Small intestine (tissue), 7 donors: ENCODE measurements at regions not wholly inside any gene's neighbourhood (a gene's known extent, or its start where the extent isn't known, plus 50 kb on each side); places are given as distances from the start of the nearest gene placed in this dataset.

Experiments
- DNase-seq, 2 donors: peaks; one replicate each; pipeline versions ENCODE4 v3.0.0 to v3.0.0-alpha.2; 2013
- FAIRE-seq: peaks from 2 replicates; lab custom pipeline; 2012; peaks lifted over from hg19 to GRCh38; lab: Jason Lieb, UNC
- H3K27ac ChIP-seq, 3 donors: one replicate each; pipeline ENCODE4 v1.5.1; 2013; ENCODE audit warnings: low read length in 2 of 3, mild to moderate bottlenecking in 2 of 3, control low read depth in 1 of 3, inconsistent platforms in 1 of 3, low read depth in 1 of 3, moderate library complexity in 1 of 3
- H3K27me3 ChIP-seq, 3 donors: one replicate each; pipeline ENCODE4 v1.6.1; 2013; ENCODE audit warnings: low read length in 3 of 3, inconsistent platforms in 1 of 3; ENCODE audit not compliant: control insufficient read depth in 3 of 3, insufficient read depth in 3 of 3
- H3K36me3 ChIP-seq, 3 donors: one replicate each; pipeline ENCODE4 v1.6.1; 2013; ENCODE audit warnings: low read length in 3 of 3, inconsistent platforms in 1 of 3, low read depth in 1 of 3, mild to moderate bottlenecking in 1 of 3, moderate library complexity in 1 of 3; ENCODE audit not compliant: control insufficient read depth in 3 of 3, insufficient read depth in 2 of 3
- H3K4me1 ChIP-seq, 3 donors: one replicate each; pipeline ENCODE4 v1.6.1; 2013; ENCODE audit warnings: low read length in 2 of 3, inconsistent platforms in 1 of 3, low read depth in 1 of 3, mild to moderate bottlenecking in 1 of 3, moderate library complexity in 1 of 3; ENCODE audit not compliant: control insufficient read depth in 3 of 3, insufficient read depth in 2 of 3
- H3K4me3 ChIP-seq, 3 donors: one replicate each; pipeline ENCODE4 v1.5.1; 2013; ENCODE audit warnings: low read length in 3 of 3, control low read depth in 1 of 3, inconsistent platforms in 1 of 3, low read depth in 1 of 3, mild to moderate bottlenecking in 1 of 3, moderate library complexity in 1 of 3
- H3K9me3 ChIP-seq, 2 donors: one replicate each; pipeline ENCODE4 v1.6.1; 2013; ENCODE audit warnings: low read depth in 1 of 2, low read length in 1 of 2; ENCODE audit not compliant: control insufficient read depth in 2 of 2, insufficient read depth in 1 of 2
- WGBS, 3 donors: extraction: QIAGEN DNeasy Blood & Tissue Kit; methylation state at CpG; one replicate each; pipeline ENCODE4 v1.1.7; 2013; 5-methylcytosine and 5-hydroxymethylcytosine counted together
- donor health status: healthy with polysubstance abuse.
- donor health status: control.
- donor health status: control.
- donor health status: Bipolar disorder and iron deficiency.
- donor health status: healthy.

DNA sequence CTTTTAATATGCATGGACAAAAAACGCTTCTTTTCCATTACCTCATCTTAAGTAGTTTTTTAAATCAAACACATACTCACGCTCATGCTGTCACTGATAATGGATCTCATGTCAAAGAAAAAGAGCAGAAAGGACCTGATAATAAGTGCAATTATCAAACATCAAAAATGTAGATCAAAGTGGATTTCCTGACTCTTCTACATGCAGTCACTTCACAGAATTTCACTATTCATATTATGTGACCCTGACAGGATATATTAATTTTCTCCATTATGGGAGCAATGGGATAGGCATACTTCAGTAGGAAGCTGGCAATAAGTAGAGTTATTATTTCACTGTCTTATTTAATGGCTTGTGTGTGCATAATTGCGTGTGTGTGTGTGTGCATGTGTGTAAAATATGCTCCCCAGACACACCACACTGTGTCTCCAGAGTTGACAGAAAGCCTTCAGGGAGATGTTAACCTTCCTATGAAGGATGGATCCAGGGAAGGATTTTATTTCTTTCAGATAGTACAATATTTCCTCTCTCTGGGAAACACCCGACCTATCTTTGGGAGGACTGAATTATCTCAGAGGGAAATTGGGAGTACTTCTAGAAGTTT is 445.2 kb downstream of the SH2D1A start:
- Histone ChIP-seq H3K9me3 (no peaks in the 10 kb centered on the region), H3K36me3 (no peaks in the 10 kb centered on the region), H3K4me1 (no peaks in the 10 kb centered on the region), H3K27ac (no peak overlapping the region), H3K4me3 (no peak overlapping the region), H3K27me3 (no peaks in the 10 kb centered on the region)
- WGBS, 3 donors, result 58 to 81% (median 75%) methylated on average over 4 of the region's 4 CpGs
- FAIRE-seq (no peak), DNase-seq (no peak)

DNA sequence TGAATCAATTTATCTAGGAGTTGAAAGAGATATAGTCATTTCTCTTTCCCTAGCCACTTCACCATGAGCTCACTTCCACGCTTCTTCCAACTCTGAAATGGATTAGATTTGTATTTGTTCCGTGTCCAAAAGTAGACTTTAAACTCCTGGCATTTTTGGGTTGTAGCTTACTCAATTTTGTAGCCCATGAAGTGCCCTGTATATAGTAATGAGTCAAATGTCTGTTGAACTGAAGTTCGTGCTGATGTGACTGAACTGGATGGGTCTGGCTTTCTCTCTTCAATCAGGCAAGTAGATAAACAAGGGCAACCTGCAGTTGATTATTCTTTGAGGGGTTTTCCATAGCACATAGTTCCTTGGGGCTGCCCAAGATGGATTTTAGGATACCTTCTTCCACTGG is 450.6 kb downstream of the SH2D1A start:
- Histone ChIP-seq H3K4me3 (no peak overlapping the region), H3K27ac (no peak overlapping the region), H3K27me3 (no peaks in the 10 kb centered on the region), H3K9me3 (no peaks in the 10 kb centered on the region), H3K36me3 (no peaks in the 10 kb centered on the region), H3K4me1 (no peaks in the 10 kb centered on the region)
- WGBS, 3 donors, result 45 to 70% (median 58%) methylated on average over 3 of the region's 3 CpGs
- DNase-seq (no peak), FAIRE-seq (no peak)

DNA sequence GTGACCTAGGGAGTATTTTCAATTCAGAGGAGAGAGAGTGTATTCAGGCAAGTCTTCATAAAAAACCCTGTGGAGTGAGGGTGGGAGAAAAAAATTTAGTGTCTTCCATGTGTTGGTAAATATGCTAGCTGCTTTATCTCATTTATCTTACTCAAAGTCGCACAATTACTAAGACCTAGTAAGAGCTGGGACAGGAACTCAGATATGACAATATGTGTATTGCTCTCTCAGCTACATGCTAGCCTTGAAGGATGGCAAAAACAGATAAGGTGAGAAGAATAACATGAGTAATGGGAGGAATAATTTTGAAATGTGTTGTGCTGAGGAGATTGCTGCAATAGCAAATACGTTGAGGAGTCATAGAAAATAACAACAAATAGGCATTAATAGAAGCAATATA is 458.6 kb downstream of the SH2D1A start:
- H3K4me1 ChIP-seq, result no peaks in the 10 kb centered on the region
- no peaks in the 10 kb centered on the region for H3K36me3 ChIP-seq
- FAIRE-seq (no peak), DNase-seq (no peak)
- no peaks in the 10 kb centered on the region for H3K27me3 ChIP-seq
- no peak overlapping the region for H3K27ac ChIP-seq
- 55 to 65% (median 58%) methylated on average over 2 of the region's 2 CpGs for WGBS, 3 donors
- no peaks in the 10 kb centered on the region for H3K9me3 ChIP-seq
- H3K4me3 ChIP-seq, result no peak overlapping the region

DNA sequence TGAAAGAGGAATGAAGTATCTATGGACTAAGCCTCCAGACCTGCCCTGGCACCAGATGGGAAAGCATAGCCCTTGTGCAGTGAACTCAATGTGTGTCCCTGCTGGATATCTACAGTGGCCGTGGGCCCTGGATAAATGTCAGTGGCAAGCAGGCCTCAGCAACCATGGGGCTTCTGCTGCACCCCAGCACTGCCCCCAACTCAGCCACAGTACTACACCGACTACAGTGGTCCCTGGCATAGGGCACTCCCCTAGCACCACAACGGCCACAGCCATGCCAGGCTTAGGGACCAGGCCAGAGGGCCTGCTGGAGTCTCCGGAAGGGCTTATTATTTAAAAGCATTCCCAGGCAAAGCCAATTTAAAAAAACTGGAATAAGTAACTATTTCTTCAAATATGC is 459.1 kb downstream of the SH2D1A start:
- Histone ChIP-seq H3K27ac (no peak overlapping the region), H3K9me3 (no peaks in the 10 kb centered on the region), H3K36me3 (no peaks in the 10 kb centered on the region), H3K4me3 (no peak overlapping the region), H3K27me3 (no peaks in the 10 kb centered on the region), H3K4me1 (no peaks in the 10 kb centered on the region)
- FAIRE-seq (no peak), DNase-seq (no peak)
- 72 to 89% (median 73%) methylated on average over 4 of the region's 4 CpGs for WGBS, 3 donors

DNA sequence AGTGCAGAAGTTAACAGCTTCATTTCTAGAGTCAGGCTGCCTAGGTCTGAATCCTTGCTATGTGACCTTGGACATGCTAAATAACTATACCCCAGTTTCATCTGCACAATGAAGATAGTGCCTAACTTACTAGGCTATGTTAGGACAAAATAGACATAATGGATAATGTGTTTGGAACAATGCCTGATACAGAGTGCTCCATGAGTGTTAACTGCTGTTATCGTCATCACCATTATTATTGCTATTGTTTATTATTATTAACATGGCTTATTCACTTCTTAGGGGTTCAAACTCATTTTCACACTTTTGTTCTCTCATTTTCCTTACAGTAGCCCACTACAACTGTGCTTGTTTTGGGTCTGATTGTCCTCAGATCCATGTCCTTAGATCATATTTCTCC is 467.7 kb downstream of the SH2D1A start:
- Histone ChIP-seq H3K4me3 (no peak overlapping the region), H3K4me1 (no peaks in the 10 kb centered on the region), H3K27me3 (no peaks in the 10 kb centered on the region), H3K27ac (no peak overlapping the region), H3K9me3 (no peaks in the 10 kb centered on the region), H3K36me3 (no peaks in the 10 kb centered on the region)
- DNase-seq, result no peak
- WGBS, 3 donors, result 76 to 88% (median 78%) methylated on average over 1 of the region's 1 CpG
- no peak for FAIRE-seq

DNA sequence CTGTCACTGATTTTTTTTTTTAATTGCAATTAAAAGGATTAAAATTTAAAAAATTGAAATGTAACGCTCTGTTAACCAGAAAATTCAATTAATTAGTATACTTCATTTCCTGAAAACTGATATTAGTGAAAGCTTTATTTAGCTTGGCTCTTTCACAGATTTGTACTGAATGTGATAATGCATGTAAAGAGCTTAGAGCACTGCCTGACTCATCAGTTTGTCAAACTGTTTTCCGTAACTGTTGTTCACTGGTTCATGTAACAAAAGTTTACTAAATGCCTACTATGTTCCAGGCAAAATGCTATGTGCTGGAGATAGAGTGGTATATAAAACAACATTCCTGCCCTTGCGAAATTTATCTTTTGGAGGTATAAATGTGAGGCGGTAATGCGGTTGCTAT is 471.7 kb downstream of the SH2D1A start:
- Histone ChIP-seq H3K9me3 (no peaks in the 10 kb centered on the region), H3K4me3 (no peak overlapping the region), H3K27ac (no peak overlapping the region), H3K27me3 (no peaks in the 10 kb centered on the region), H3K36me3 (no peaks in the 10 kb centered on the region), H3K4me1 (no peaks in the 10 kb centered on the region)
- FAIRE-seq (no peak), DNase-seq (no peak)
- WGBS, 3 donors, result 82 to 93% (median 87%) methylated on average over 5 of the region's 5 CpGs

DNA sequence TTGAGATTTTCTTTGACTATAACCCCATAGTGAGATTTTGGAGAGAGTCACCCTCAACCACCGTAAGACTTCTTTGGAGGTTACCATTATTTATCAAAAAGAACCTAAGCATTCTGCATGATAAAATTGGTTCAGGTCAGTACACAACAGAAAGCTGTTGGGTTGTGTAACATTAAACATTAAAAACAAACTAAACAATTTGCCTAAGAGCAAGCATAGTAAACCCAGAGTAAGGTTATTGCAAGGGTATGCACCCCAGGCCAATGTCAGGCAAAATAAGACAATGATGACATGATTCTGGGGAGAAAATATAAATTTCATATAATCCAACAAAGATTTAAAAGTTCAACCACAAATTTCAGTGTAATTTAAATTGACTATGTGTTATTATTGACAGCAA is 472.4 kb downstream of the SH2D1A start:
- DNase-seq (no peak), FAIRE-seq (no peak)
- Histone ChIP-seq H3K36me3 (no peaks in the 10 kb centered on the region), H3K9me3 (no peaks in the 10 kb centered on the region), H3K4me1 (no peaks in the 10 kb centered on the region), H3K27me3 (no peaks in the 10 kb centered on the region), H3K4me3 (no peak overlapping the region), H3K27ac (no peak overlapping the region)
- 81 to 95% (median 94%) methylated on average over 1 of the region's 1 CpG for WGBS, 3 donors

DNA sequence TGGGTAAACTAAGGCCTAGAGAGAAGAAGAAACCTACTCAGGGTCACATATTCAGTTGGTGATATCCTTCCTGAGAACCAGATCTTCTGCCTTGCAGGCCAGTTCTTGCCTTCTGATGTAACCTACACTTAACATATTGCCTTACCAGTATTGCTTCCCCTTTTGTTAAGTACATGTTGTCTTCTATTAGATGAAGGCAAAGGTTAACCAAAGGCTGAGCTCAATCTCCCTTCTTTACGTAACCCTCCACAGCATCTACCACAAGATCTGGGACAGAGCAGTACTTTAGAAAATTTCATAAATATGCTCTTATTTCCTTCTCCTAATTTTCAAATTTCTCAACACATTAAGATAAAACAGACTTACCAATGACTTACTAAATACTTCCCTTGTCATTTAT is 474.4 kb downstream of the SH2D1A start:
- WGBS, 3 donors, result 86 to 100% (median 89%) methylated on average over 1 of the region's 1 CpG
- Histone ChIP-seq H3K9me3 (no peaks in the 10 kb centered on the region), H3K36me3 (no peaks in the 10 kb centered on the region), H3K27ac (no peak overlapping the region), H3K4me3 (no peak overlapping the region), H3K27me3 (no peaks in the 10 kb centered on the region), H3K4me1 (no peaks in the 10 kb centered on the region)
- DNase-seq (no peak), FAIRE-seq (no peak)

DNA sequence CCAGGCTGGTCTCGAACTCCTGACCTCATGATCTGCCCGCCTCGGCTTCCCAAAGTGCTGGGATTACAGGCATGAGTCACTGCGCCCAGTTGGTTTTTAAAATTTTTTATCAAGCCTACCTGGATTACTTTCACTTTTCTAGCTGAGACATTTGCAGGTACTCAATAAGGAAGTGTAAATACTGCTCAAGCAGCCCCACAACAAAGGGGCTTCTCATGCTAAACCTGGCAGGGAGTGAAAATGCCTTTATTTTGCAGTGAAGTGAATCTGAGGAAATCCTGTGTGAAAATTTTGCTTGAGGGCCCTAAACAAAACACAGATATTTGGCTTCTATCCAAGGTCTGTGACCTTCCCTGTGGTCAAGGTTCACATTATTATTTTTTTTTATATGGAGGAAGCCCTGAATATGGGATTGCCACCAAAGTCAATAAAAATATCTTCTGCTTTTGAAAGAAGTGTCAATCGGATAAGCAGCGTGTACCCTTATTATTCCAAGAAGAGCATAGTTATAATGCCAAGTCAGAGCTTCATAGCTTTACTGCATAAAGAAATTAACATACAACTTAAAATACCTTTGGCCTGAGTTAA is 481.0 kb downstream of the SH2D1A start:
- DNase-seq (no peak), FAIRE-seq (no peak)
- H3K4me1 ChIP-seq, result no peaks in the 10 kb centered on the region

More for the DNA sequence above, 481.0 kb downstream of the SH2D1A start:
- no peaks in the 10 kb centered on the region for H3K27me3 ChIP-seq
- 24 to 68% (median 49%) methylated on average over 5 to 6 of the region's 6 CpGs for WGBS, 3 donors
- H3K36me3 ChIP-seq, result no peaks in the 10 kb centered on the region
- no peaks in the 10 kb centered on the region for H3K9me3 ChIP-seq
- H3K4me3 ChIP-seq, result no peak overlapping the region
- H3K27ac ChIP-seq, result no peak overlapping the region
